Calu3 (cell line): ENCODE measurements at regions not wholly inside any gene's neighbourhood (a gene's known extent, or its start where the extent isn't known, plus 50 kb on each side); places are given as distances from the start of the nearest gene placed in this dataset.

Experiments
- BruUV-seq: library from RNA; stranded (reverse); fragments of 400-500 nt; replicated peaks from 2 replicates; lab custom pipeline; 2021; lab: Mats Ljungman, UMichigan
- CTCF ChIA-PET: fragments of 300-600 bp; sonication (Branson Sonifier 250); formaldehyde crosslinking; loops from one replicate; lab custom pipeline; 2022; ENCODE audit warnings: antibody characterized with exemption; lab: Charles Lee
- DNase-seq: peaks from one replicate; pipeline ENCODE4 v3.0.0; 2022
- H3K27ac Mint-ChIP-seq: one replicate; pipeline ENCODE4 v1.8.0; 2022; ENCODE audit warnings: mixed read lengths; ENCODE audit not compliant: unreplicated experiment
- H3K27me3 Mint-ChIP-seq: one replicate; pipeline ENCODE4 v1.8.0; 2022; ENCODE audit warnings: mixed read lengths; ENCODE audit not compliant: unreplicated experiment
- H3K36me3 Mint-ChIP-seq: one replicate; pipeline ENCODE4 v1.8.0; 2022; ENCODE audit warnings: mild to moderate bottlenecking, moderate library complexity, mixed read lengths; ENCODE audit not compliant: insufficient read depth, unreplicated experiment
- H3K4me1 Mint-ChIP-seq: one replicate; pipeline ENCODE4 v1.8.0; 2022; ENCODE audit warnings: mild to moderate bottlenecking, low read depth, mixed read lengths; ENCODE audit not compliant: unreplicated experiment
- H3K4me3 Mint-ChIP-seq: one replicate; pipeline ENCODE4 v1.8.0; 2022; ENCODE audit warnings: mild to moderate bottlenecking, low read depth, moderate library complexity, mixed read lengths; ENCODE audit not compliant: unreplicated experiment
- H3K9me3 Mint-ChIP-seq: one replicate; pipeline ENCODE4 v1.8.0; 2022; ENCODE audit warnings: low read depth, mixed read lengths; ENCODE audit not compliant: unreplicated experiment
- intact Hi-C: fragments of 100-400 bp; cut with micrococcal nuclease; formaldehyde crosslinking; loops from one replicate; pipeline ENCODE4 v1.10.0; 2022; ENCODE audit not compliant: unreplicated experiment
- TF ChIP-seq, protein P1 (sequence below): fragments of 200-600 bp; IDR thresholded peaks from one replicate; pipeline ENCODE4 v1.8.0; 2022; ENCODE audit warnings: antibody characterized with exemption; ENCODE audit not compliant: unreplicated experiment

DNA sequence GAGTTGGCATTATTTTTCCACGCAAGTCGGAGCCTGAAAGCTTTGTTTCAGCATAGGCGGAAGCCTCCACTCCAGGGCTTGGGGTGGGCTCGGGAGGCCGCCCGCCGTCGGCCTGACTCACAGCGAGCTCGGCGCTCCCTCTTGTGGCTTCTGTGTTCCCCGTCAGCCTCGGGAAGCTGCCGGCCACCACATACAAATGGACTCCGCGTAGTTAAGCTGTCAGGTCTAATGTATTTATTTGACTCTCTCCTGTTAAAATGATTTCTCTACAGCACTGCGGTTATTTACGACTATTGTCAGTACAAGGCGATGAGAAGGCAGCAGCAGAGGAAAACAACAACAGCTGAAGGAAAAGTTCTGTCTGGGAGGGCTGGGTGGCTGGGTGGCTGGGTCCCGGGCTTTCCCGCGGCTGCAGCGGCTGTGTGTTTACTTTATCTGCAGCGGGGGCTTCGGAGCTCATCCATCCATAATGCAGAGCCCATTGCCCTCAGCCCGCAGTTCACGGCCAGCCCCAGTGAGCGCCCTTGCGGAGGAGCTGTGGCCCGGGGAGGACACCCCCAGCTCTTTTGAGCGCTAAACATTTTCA, 375.7 kb upstream of the CAMK1G start:
- Mint-ChIP-seq H3K4me1 (no peaks in the 10 kb centered on the region), H3K27ac (no peak overlapping the region), H3K27me3 (peaks cover 91% of the 10 kb centered on the region), H3K9me3 (no peaks in the 10 kb centered on the region), H3K36me3 (no peaks in the 10 kb centered on the region), H3K4me3 (no peak overlapping the region)
- CTCF ChIA-PET: interaction anchor here (0.6 to 1.4 kb wide), 10 partner anchors 9 to 558 kb away, joined by 3 to 11 read pairs (median 4); no protein-coding TSS in a partner anchor
- peak; percentile 55 for DNase-seq
- TF ChIP-seq, protein P1, sequence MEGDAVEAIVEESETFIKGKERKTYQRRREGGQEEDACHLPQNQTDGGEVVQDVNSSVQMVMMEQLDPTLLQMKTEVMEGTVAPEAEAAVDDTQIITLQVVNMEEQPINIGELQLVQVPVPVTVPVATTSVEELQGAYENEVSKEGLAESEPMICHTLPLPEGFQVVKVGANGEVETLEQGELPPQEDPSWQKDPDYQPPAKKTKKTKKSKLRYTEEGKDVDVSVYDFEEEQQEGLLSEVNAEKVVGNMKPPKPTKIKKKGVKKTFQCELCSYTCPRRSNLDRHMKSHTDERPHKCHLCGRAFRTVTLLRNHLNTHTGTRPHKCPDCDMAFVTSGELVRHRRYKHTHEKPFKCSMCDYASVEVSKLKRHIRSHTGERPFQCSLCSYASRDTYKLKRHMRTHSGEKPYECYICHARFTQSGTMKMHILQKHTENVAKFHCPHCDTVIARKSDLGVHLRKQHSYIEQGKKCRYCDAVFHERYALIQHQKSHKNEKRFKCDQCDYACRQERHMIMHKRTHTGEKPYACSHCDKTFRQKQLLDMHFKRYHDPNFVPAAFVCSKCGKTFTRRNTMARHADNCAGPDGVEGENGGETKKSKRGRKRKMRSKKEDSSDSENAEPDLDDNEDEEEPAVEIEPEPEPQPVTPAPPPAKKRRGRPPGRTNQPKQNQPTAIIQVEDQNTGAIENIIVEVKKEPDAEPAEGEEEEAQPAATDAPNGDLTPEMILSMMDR: peak; percentile 58
- intact Hi-C loops: loop anchor here (1.0 kb wide), 1 partner anchor 554 kb away; no protein-coding TSS in a partner anchor
- no TSS peak for BruUV-seq

DNA sequence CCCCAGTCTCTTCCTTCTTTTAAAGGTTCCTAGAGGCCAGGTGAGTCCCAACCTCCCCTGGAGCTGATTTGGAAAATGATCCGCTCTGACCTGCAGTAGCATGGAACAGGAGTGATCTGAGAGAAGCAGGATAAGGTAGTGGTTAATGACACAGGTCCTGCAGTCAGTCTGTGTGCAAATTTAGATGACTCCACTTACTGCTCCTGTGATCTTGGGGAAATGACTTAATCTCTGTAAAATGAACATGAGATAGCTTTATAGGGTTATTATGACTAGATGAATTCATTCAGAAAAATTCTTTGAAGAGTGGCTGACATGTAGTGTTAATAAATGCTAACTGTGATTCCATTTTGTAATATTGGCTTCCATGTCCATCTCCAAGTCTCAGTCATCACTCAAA, 374.9 kb upstream of the CAMK1G start:
- BruUV-seq: no TSS peak
- H3K9me3 Mint-ChIP-seq: no peaks in the 10 kb centered on the region
- no peak for DNase-seq
- H3K36me3 Mint-ChIP-seq: no peaks in the 10 kb centered on the region
- no peaks in the 10 kb centered on the region for H3K4me1 Mint-ChIP-seq
- H3K27ac Mint-ChIP-seq: no peak overlapping the region
- H3K27me3 Mint-ChIP-seq: peaks cover 99% of the 10 kb centered on the region
- intact Hi-C loops: no loop called here
- TF ChIP-seq, protein P1: no peak
- CTCF ChIA-PET: interaction anchor here (0.8 to 1.4 kb wide), 2 partner anchors 8 to 40 kb away, joined by 3 to 10 read pairs; no protein-coding TSS in a partner anchor
- no peak overlapping the region for H3K4me3 Mint-ChIP-seq

DNA sequence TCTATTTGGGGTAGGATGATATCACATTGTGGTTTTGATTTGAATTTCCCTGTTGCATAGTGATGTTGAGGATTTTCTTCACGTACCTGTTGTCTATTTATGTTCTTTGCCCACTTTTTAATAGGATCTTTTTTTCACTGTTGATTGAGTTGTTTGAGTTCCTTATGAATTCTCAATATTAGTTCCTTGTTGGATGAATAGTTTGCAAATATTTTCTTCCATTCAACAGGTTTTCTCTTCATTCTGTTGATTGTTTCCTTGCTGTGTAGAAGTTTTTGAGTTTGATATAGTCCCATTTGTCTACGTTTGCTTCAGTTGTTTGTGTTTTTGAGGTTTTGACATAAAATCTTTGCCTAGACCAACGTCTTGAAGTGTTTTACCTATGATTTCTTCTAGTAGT, 369.5 kb upstream of the CAMK1G start:
- CTCF ChIA-PET: no interaction called here
- H3K4me1 Mint-ChIP-seq: no peaks in the 10 kb centered on the region

DNA sequence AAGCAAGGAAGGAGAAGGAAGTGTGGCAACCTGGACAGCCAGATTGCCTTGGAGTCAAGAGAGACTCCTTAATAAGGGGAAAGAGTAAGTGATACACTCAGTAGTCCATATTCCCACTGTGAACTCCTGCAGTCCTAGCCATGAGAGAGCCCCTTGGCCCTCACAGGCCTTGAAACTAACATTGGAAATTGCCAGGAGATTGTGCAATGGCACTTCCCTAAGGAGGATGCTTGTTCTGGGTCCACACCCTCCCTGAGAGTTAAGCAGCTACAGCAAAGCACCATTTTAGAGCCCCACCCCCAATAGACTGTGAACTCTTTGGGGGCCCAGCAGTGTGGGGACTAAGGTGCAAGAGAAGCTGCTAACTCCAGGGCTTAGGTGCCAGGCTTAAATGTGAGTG, 367.7 kb upstream of the CAMK1G start:
- intact Hi-C loops: no loop called here
- no peaks in the 10 kb centered on the region for H3K9me3 Mint-ChIP-seq
- peaks cover 68% of the 10 kb centered on the region for H3K27me3 Mint-ChIP-seq
- H3K36me3 Mint-ChIP-seq: no peaks in the 10 kb centered on the region
- TF ChIP-seq, protein P1: no peak
- no peak overlapping the region for H3K27ac Mint-ChIP-seq
- no peaks in the 10 kb centered on the region for H3K4me1 Mint-ChIP-seq
- DNase-seq: no peak
- no TSS peak for BruUV-seq
- no peak overlapping the region for H3K4me3 Mint-ChIP-seq
- CTCF ChIA-PET: no interaction called here

More for the DNA sequence above, 369.5 kb upstream of the CAMK1G start:
- BruUV-seq: no TSS peak
- TF ChIP-seq, protein P1: no peak
- no peak overlapping the region for H3K4me3 Mint-ChIP-seq
- H3K27ac Mint-ChIP-seq: no peak overlapping the region
- H3K36me3 Mint-ChIP-seq: no peaks in the 10 kb centered on the region
- intact Hi-C loops: no loop called here
- peaks cover 86% of the 10 kb centered on the region for H3K27me3 Mint-ChIP-seq
- no peak for DNase-seq
- no peaks in the 10 kb centered on the region for H3K9me3 Mint-ChIP-seq
